ENCODE measurements at regions not wholly inside any gene's neighbourhood (a gene's known extent, or its start where the extent isn't known, plus 50 kb on each side); places are given as distances from the start of the nearest gene placed in this dataset.

DNA sequence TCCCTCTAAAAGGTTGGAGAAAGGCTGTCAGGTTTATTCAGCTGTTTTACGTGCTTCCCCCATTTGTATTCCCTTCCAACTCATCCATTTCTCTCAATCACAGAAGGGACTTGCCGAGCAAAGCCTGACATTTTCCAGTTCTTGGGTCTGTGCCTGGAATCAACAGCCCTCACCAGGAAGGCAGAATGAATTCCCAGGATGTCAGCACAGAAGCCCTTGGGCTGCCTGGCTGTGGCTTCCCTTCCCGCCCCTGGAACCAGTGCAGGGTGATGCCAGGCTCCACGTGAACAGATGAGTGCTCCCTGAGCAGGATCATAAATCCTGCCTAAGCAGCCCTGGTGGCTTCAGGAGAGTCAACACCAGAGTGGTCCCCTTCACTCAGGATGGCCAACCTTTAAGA is 86.1 kb upstream of the CD83 start:
- Histone ChIP-seq H3K4me2 (ENCODE audit: low read length) (no peak overlapping the region), H2BK120ac (ENCODE audit: insufficient read depth, low read length, poor library complexity) (no peak overlapping the region), H4K91ac (ENCODE audit: low read depth, low read length) (no peak overlapping the region), H3K79me2 (ENCODE audit: control insufficient read depth, insufficient read depth, low read length, poor library complexity) (no peaks in the 10 kb centered on the region), H2BK5ac (ENCODE audit: low read depth, low read length, poor library complexity) (no peak overlapping the region), H2AFZ (ENCODE audit: insufficient read depth, low read length, poor library complexity) (no peak overlapping the region), H3K9me3 (ENCODE audit: insufficient read depth, low read depth, low read length) (no peaks in the 10 kb centered on the region), H3K4me3 (ENCODE audit: low read depth, low read length) (peak overlapping the region; percentile 15), H2BK12ac (ENCODE audit: low read length) (no peak overlapping the region), H3K18ac (ENCODE audit: low read length) (no peak overlapping the region), H3K4ac (ENCODE audit: low read depth, low read length) (no peak overlapping the region), H3K36me3 (ENCODE audit: control insufficient read depth in 1 of 2, insufficient read depth in 2 of 2, low read length in 2 of 2) (no peaks in the 10 kb centered on the region), H3K27me3 (ENCODE audit: insufficient read depth, low read length) (no peaks in the 10 kb centered on the region), H3K79me1 (ENCODE audit: low read length) (peaks cover 9% of the 10 kb centered on the region), H3K14ac (ENCODE audit: low read length) (no peak overlapping the region), H3K23ac (ENCODE audit: low read length) (no peak overlapping the region), H3K27ac (ENCODE audit: low read depth, low read length) (no peak overlapping the region), H4K12ac (ENCODE audit: low read depth, low read length) (no peak overlapping the region), H3K9ac (ENCODE audit: low read length) (no peak overlapping the region), H2AK5ac (ENCODE audit: low read length) (no peak overlapping the region), H4K8ac (ENCODE audit: low read depth, low read length) (no peak overlapping the region), H3K4me1 (ENCODE audit: control insufficient read depth in 1 of 2, insufficient read depth in 2 of 2, low read length in 2 of 2) (peaks cover 12 to 14% of the 10 kb centered on the region in 2 experiments)
- whole genome bisulfite sequencing (ENCODE audit: extremely low coverage, insufficient coverage, insufficient read length) = no CpG with 5 or more reads among the region's 4 CpGs
- DNase-seq = no peak

DNA sequence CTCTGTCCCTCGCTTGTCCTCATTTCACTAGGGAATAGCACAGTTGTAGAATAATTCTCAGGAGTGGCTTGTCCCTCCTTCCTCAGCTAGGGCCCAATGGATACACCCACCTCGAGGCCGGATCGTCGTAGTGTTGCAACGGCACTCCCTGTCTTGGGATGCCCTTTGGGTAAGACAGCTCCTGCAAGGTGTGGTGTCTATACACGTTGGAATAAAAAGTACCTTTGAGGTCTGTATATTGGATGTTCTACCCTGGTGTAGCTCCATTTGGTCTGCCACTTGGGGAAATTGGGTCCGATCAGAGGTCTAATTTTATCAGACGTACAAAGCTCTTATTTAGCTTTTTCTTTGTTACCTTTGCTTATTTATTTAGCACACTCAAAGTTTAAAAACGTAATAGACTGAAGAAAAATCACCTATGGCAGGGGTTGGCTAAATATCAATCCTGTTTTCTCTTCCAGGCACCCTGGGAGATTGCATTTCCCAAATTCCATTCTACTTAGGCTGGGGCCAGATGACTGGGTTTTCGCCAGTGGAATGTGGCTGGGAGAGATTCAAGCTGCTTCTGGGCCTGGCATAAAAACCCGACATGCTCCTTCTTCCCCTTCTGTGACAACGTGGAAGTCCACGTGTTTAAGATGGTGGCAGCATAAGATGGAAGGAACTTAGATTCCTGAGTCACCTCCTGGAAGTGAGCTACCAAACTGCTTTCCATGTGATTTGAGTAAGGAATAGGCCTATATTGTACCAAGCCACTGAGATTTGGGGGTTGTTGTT is 82.3 kb upstream of the CD83 start:
- no peak overlapping the region for H2AFZ ChIP-seq (ENCODE audit: insufficient read depth, low read length, poor library complexity)
- H4K12ac ChIP-seq (ENCODE audit: low read depth, low read length) = no peak overlapping the region
- peak overlapping the region; percentile 83 for H2BK12ac ChIP-seq (ENCODE audit: low read length)
- peak overlapping the region; percentile 19 for H3K4ac ChIP-seq (ENCODE audit: low read depth, low read length)
- H3K18ac ChIP-seq (ENCODE audit: low read length) = peak overlapping the region; percentile 9
- DNase-seq = peak; percentile 87 to 90
- no peaks in the 10 kb centered on the region for H3K27me3 ChIP-seq (ENCODE audit: insufficient read depth, low read length)
- H4K8ac ChIP-seq (ENCODE audit: low read depth, low read length) = peak overlapping the region; percentile 8
- H3K27ac ChIP-seq (ENCODE audit: low read depth, low read length) = peak overlapping the region; percentile 56
- no CpG with 5 or more reads among the region's 14 CpGs for WGBS (ENCODE audit: extremely low coverage, insufficient coverage, insufficient read length)
- H3K23ac ChIP-seq (ENCODE audit: low read length) = no peak overlapping the region
- H2BK5ac ChIP-seq (ENCODE audit: low read depth, low read length, poor library complexity) = peak overlapping the region; percentile 37
- no peaks in the 10 kb centered on the region for H3K9me3 ChIP-seq (ENCODE audit: insufficient read depth, low read depth, low read length)
- peak overlapping the region; percentile 85 for H2BK120ac ChIP-seq (ENCODE audit: insufficient read depth, low read length, poor library complexity)
- no peak overlapping the region for H3K9ac ChIP-seq (ENCODE audit: low read length)
- H3K4me1 ChIP-seq (ENCODE audit: control insufficient read depth in 1 of 2, insufficient read depth in 2 of 2, low read length in 2 of 2) = peaks cover 12 to 17% of the 10 kb centered on the region in 2 experiments
- H3K79me2 ChIP-seq (ENCODE audit: control insufficient read depth, insufficient read depth, low read length, poor library complexity) = no peaks in the 10 kb centered on the region
- peaks cover 9% of the 10 kb centered on the region for H3K79me1 ChIP-seq (ENCODE audit: low read length)
- H3K36me3 ChIP-seq (ENCODE audit: control insufficient read depth in 1 of 2, insufficient read depth in 2 of 2, low read length in 2 of 2) = no peaks in the 10 kb centered on the region
- peak overlapping the region; percentile 33 for H3K14ac ChIP-seq (ENCODE audit: low read length)
- H2AK5ac ChIP-seq (ENCODE audit: low read length) = peak overlapping the region; percentile 55
- H3K4me3 ChIP-seq (ENCODE audit: low read depth, low read length) = no peak overlapping the region
- peak overlapping the region; percentile 70 for H4K91ac ChIP-seq (ENCODE audit: low read depth, low read length)
- no peak overlapping the region for H3K4me2 ChIP-seq (ENCODE audit: low read length)

- H2BK5ac ChIP-seq (ENCODE audit: low read depth, low read length, poor library complexity) = no peak overlapping the region
- no peak overlapping the region for H3K23ac ChIP-seq (ENCODE audit: low read length)
- H3K4me1 ChIP-seq (ENCODE audit: control insufficient read depth in 1 of 2, insufficient read depth in 2 of 2, low read length in 2 of 2) = peaks cover 12 to 17% of the 10 kb centered on the region in 2 experiments
- H3K4me2 ChIP-seq (ENCODE audit: low read length) = no peak overlapping the region
- H3K9ac ChIP-seq (ENCODE audit: low read length) = no peak overlapping the region
- H2AK5ac ChIP-seq (ENCODE audit: low read length) = no peak overlapping the region
- peak overlapping the region; percentile 75 for H2BK120ac ChIP-seq (ENCODE audit: insufficient read depth, low read length, poor library complexity)
- no peaks in the 10 kb centered on the region for H3K79me2 ChIP-seq (ENCODE audit: control insufficient read depth, insufficient read depth, low read length, poor library complexity)
- H3K4me3 ChIP-seq (ENCODE audit: low read depth, low read length) = no peak overlapping the region
- peak overlapping the region; percentile 56 for H3K27ac ChIP-seq (ENCODE audit: low read depth, low read length)
- H3K9me3 ChIP-seq (ENCODE audit: insufficient read depth, low read depth, low read length) = no peaks in the 10 kb centered on the region
- H4K12ac ChIP-seq (ENCODE audit: low read depth, low read length) = no peak overlapping the region
- no peaks in the 10 kb centered on the region for H3K36me3 ChIP-seq (ENCODE audit: control insufficient read depth in 1 of 2, insufficient read depth in 2 of 2, low read length in 2 of 2)
- H4K8ac ChIP-seq (ENCODE audit: low read depth, low read length) = peak overlapping the region; percentile 43
- H2BK12ac ChIP-seq (ENCODE audit: low read length) = peak overlapping the region; percentile 90
- no peaks in the 10 kb centered on the region for H3K27me3 ChIP-seq (ENCODE audit: insufficient read depth, low read length)
- H2AFZ ChIP-seq (ENCODE audit: insufficient read depth, low read length, poor library complexity) = no peak overlapping the region
- no peak for DNase-seq
- no peak overlapping the region for H3K18ac ChIP-seq (ENCODE audit: low read length)
- H3K4ac ChIP-seq (ENCODE audit: low read depth, low read length) = no peak overlapping the region
- no peak overlapping the region for H3K14ac ChIP-seq (ENCODE audit: low read length)
- H4K91ac ChIP-seq (ENCODE audit: low read depth, low read length) = peak overlapping the region; percentile 61
- peaks cover 9% of the 10 kb centered on the region for H3K79me1 ChIP-seq (ENCODE audit: low read length)
- WGBS (ENCODE audit: extremely low coverage, insufficient coverage, insufficient read length) = no CpG with 5 or more reads among the region's 3 CpGs
These were observed 81.7 kb upstream of the CD83 start for GRCh38 chr6:14035874-14036273.

- Histone ChIP-seq H2AFZ (ENCODE audit: insufficient read depth, low read length, poor library complexity) (no peak overlapping the region), H3K27ac (ENCODE audit: low read depth, low read length) (no peak overlapping the region), H3K36me3 (ENCODE audit: control insufficient read depth in 1 of 2, insufficient read depth in 2 of 2, low read length in 2 of 2) (no peaks in the 10 kb centered on the region), H4K12ac (ENCODE audit: low read depth, low read length) (no peak overlapping the region), H3K79me1 (ENCODE audit: low read length) (peaks cover 9% of the 10 kb centered on the region), H3K4me3 (ENCODE audit: low read depth, low read length) (no peak overlapping the region), H2BK120ac (ENCODE audit: insufficient read depth, low read length, poor library complexity) (no peak overlapping the region), H3K9me3 (ENCODE audit: insufficient read depth, low read depth, low read length) (no peaks in the 10 kb centered on the region), H3K18ac (ENCODE audit: low read length) (no peak overlapping the region), H3K27me3 (ENCODE audit: insufficient read depth, low read length) (no peaks in the 10 kb centered on the region), H4K8ac (ENCODE audit: low read depth, low read length) (no peak overlapping the region), H3K23ac (ENCODE audit: low read length) (no peak overlapping the region), H2AK5ac (ENCODE audit: low read length) (no peak overlapping the region), H3K14ac (ENCODE audit: low read length) (no peak overlapping the region), H3K79me2 (ENCODE audit: control insufficient read depth, insufficient read depth, low read length, poor library complexity) (no peaks in the 10 kb centered on the region), H2BK12ac (ENCODE audit: low read length) (no peak overlapping the region), H3K4ac (ENCODE audit: low read depth, low read length) (no peak overlapping the region), H3K9ac (ENCODE audit: low read length) (no peak overlapping the region), H3K4me2 (ENCODE audit: low read length) (no peak overlapping the region), H2BK5ac (ENCODE audit: low read depth, low read length, poor library complexity) (no peak overlapping the region), H4K91ac (ENCODE audit: low read depth, low read length) (no peak overlapping the region), H3K4me1 (ENCODE audit: control insufficient read depth in 1 of 2, insufficient read depth in 2 of 2, low read length in 2 of 2) (peaks cover 12 to 17% of the 10 kb centered on the region in 2 experiments)
- DNase-seq = no peak
- no CpG with 5 or more reads among the region's 4 CpGs for WGBS (ENCODE audit: extremely low coverage, insufficient coverage, insufficient read length)
These were observed 80.7 kb upstream of the CD83 start for GRCh38 chr6:14036911-14037310.

Data from trophoblast cell (in vitro differentiated cells and primary cell).